ENCODE measurements at regions not wholly inside any gene's neighbourhood (a gene's known extent, or its start where the extent isn't known, plus 50 kb on each side); places are given as distances from the start of the nearest gene placed in this dataset.

DNA sequence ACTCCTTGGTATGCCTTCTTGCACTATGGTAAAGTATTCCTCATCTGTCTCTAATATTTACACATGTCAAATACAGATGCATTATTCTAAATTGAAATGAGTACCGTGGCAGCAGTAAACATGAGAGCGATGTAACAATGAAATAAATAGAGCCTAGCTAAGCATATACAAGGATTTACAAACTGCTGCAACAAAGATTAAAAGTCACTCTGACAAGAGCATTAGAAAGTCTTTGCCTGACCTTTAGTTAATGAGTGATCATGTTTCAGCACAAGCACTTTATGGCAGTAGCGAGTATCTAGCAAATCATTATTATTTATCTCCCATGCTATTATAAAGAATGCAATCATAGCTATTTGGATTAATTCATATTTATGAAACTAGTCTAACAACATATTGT, 547.0 kb upstream of the NDST4 start:
- TF ChIP-seq, protein P1, sequence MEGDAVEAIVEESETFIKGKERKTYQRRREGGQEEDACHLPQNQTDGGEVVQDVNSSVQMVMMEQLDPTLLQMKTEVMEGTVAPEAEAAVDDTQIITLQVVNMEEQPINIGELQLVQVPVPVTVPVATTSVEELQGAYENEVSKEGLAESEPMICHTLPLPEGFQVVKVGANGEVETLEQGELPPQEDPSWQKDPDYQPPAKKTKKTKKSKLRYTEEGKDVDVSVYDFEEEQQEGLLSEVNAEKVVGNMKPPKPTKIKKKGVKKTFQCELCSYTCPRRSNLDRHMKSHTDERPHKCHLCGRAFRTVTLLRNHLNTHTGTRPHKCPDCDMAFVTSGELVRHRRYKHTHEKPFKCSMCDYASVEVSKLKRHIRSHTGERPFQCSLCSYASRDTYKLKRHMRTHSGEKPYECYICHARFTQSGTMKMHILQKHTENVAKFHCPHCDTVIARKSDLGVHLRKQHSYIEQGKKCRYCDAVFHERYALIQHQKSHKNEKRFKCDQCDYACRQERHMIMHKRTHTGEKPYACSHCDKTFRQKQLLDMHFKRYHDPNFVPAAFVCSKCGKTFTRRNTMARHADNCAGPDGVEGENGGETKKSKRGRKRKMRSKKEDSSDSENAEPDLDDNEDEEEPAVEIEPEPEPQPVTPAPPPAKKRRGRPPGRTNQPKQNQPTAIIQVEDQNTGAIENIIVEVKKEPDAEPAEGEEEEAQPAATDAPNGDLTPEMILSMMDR (tag by site-specific recombination; IDR thresholded peaks at IDR 0.05) = no peak
- TF ChIP-seq ZNF274 (IDR thresholded peaks at IDR 0.05; ENCODE audit: low read length) (no peak), ZNF274 (tag by site-specific recombination; IDR thresholded peaks at IDR 0.05; ENCODE audit: borderline replicate concordance) (no peak)
